KMS-11 (cell line): ENCODE measurements at regions not wholly inside any gene's neighbourhood (a gene's known extent, or its start where the extent isn't known, plus 50 kb on each side); places are given as distances from the start of the nearest gene placed in this dataset.

Experiments used
- H2AFZ ChIP-seq: fragments of 200-600 bp; sonication (generic); 2 replicates; pipeline ENCODE4 v1.6.1; 2016; ENCODE audit warnings: antibody characterized with exemption, mixed run types, low read depth
- H3K27ac ChIP-seq: fragments of 200-600 bp; sonication (generic); 2 replicates; pipeline ENCODE4 v1.6.1; 2016; ENCODE audit warnings: mild to moderate bottlenecking, mixed run types
- H3K27me3 ChIP-seq: fragments of 200-600 bp; sonication (generic); 2 replicates; pipeline ENCODE4 v1.6.1; 2017; ENCODE audit warnings: mild to moderate bottlenecking, low read depth, mixed run types, moderate library complexity; ENCODE audit not compliant: insufficient read depth
- H3K36me3 ChIP-seq: fragments of 200-600 bp; sonication (generic); 2 replicates; pipeline ENCODE4 v1.6.1; 2017; ENCODE audit warnings: mild to moderate bottlenecking, mixed run types; ENCODE audit not compliant: insufficient read depth
- H3K4me1 ChIP-seq: fragments of 200-600 bp; sonication (generic); 2 replicates; pipeline ENCODE4 v1.6.1; 2016; ENCODE audit warnings: mild to moderate bottlenecking, low read depth, mixed run types; ENCODE audit not compliant: poor library complexity, severe bottlenecking
- H3K4me2 ChIP-seq: fragments of 200-600 bp; sonication (generic); 2 replicates; pipeline ENCODE4 v1.7.0; 2016; ENCODE audit warnings: mild to moderate bottlenecking, mixed run types
- H3K4me3 ChIP-seq: fragments of 200-600 bp; sonication (generic); IDR thresholded peaks from 2 replicates; pipeline ENCODE4 v1.6.1; 2017; ENCODE audit warnings: low read depth, low read length, mixed read lengths; ENCODE audit not compliant: insufficient read depth
- H3K79me2 ChIP-seq: fragments of 200-600 bp; sonication (generic); 2 replicates; pipeline ENCODE4 v1.6.1; 2016; ENCODE audit warnings: low read depth, mixed run types; ENCODE audit not compliant: insufficient read depth
- H3K9ac ChIP-seq: fragments of 200-600 bp; sonication (generic); 2 replicates; pipeline ENCODE4 v1.6.1; 2016; ENCODE audit warnings: mild to moderate bottlenecking, mixed run types
- H4K20me1 ChIP-seq: fragments of 200-600 bp; sonication (generic); 2 replicates; pipeline ENCODE4 v1.6.1; 2016; ENCODE audit warnings: mild to moderate bottlenecking, mixed run types; ENCODE audit not compliant: insufficient read depth
- TF ChIP-seq, protein P1 (sequence below): fragments of 200-600 bp; sonication (generic); conservative IDR thresholded peaks from 2 replicates; pipeline ENCODE4 v1.6.1; 2017; ENCODE audit warnings: low read depth, mild to moderate bottlenecking, antibody characterized with exemption, low read length, moderate library complexity, mixed read lengths

DNA sequence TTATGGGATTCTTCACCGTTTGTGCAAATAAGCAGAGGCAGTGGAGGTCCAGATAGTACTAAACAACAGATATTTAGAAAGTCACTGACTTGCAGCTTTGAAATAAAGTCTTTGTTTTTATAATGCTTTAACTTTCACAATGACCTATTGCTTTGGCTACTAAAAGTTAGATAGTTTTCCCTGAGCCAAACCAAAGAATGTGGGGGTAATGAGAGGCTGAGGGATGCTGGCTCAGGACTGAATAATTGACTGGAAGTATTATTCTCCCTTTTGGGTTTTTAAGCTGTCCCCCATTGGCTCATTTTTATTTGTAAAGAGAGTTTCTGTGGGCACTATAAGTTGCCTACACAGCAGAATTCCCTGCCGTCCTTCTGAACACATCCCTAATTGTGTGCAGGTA is 99.2 kb upstream of the ACTBL2 start:
- no peak overlapping the region for H3K27ac ChIP-seq
- no peaks in the 10 kb centered on the region for H3K36me3 ChIP-seq
- no peak overlapping the region for H3K9ac ChIP-seq
- H3K27me3 ChIP-seq: no peaks in the 10 kb centered on the region
- TF ChIP-seq, protein P1, sequence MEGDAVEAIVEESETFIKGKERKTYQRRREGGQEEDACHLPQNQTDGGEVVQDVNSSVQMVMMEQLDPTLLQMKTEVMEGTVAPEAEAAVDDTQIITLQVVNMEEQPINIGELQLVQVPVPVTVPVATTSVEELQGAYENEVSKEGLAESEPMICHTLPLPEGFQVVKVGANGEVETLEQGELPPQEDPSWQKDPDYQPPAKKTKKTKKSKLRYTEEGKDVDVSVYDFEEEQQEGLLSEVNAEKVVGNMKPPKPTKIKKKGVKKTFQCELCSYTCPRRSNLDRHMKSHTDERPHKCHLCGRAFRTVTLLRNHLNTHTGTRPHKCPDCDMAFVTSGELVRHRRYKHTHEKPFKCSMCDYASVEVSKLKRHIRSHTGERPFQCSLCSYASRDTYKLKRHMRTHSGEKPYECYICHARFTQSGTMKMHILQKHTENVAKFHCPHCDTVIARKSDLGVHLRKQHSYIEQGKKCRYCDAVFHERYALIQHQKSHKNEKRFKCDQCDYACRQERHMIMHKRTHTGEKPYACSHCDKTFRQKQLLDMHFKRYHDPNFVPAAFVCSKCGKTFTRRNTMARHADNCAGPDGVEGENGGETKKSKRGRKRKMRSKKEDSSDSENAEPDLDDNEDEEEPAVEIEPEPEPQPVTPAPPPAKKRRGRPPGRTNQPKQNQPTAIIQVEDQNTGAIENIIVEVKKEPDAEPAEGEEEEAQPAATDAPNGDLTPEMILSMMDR: no peak
- no peak overlapping the region for H3K4me3 ChIP-seq
- H3K79me2 ChIP-seq: no peaks in the 10 kb centered on the region
- no peaks in the 10 kb centered on the region for H3K4me1 ChIP-seq
- H2AFZ ChIP-seq: no peak overlapping the region
- no peak overlapping the region for H3K4me2 ChIP-seq
- H4K20me1 ChIP-seq: no peaks in the 10 kb centered on the region

DNA sequence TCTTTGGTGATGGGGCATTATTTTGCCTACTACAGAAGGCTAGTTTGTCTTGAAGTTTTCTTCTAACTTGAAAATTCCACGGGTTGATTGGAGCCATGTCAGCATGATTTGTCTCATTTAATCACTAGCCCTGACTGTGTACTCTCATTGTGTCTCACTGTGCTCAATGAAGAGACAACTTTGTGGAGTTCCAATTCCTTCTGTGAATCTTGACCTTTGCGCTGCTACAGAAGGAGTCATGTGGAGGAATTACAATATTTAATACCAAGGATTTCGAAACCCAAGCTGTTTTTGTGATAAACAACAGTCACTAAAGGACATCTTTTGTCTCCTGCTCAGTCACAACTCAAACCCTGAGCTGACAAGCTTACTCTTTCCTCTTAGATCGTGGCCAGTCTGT is 98.6 kb upstream of the ACTBL2 start:
- H3K27ac ChIP-seq: no peak overlapping the region
- TF ChIP-seq, protein P1: no peak
- no peaks in the 10 kb centered on the region for H3K79me2 ChIP-seq

DNA sequence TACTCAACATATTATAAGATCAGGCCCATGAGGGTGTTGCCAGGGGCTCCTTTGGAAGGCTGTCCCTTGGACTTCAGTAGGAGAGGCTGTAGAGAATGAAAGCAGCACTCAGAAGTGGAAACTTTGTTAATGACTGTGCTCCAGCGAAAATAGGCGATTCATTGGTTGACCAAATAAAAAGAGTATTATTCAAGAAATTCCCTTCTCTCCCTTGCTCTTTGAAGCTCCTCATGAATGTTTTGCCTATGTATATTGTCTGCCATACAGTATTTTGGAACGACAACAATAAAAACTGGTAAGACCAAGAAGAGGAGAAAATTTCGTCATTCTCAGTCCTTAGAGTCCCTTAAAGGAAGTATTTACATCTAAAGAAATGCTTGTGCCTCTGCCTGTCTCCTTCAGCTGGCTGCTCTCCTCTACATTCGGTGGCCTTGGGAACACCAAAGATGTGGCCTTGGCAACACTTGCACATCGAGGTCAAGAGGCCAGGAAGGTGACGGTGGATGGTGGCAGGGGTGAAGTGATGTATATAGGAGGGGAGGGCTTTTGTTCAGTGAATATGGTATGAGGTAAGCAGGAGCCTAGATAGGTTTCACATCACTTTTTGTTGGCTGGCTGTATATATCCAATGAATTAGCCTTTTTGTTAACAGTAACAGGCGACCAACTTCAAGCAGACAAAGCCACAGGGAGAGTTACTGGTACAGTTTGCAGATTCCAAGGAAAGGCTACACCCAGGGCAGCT is 95.0 kb upstream of the ACTBL2 start:
- Histone ChIP-seq H3K27me3 (no peaks in the 10 kb centered on the region), H3K36me3 (no peaks in the 10 kb centered on the region), H3K4me2 (no peak overlapping the region), H3K9ac (no peak overlapping the region), H3K4me3 (no peak overlapping the region), H3K79me2 (no peaks in the 10 kb centered on the region), H3K4me1 (no peaks in the 10 kb centered on the region), H4K20me1 (no peaks in the 10 kb centered on the region), H2AFZ (no peak overlapping the region), H3K27ac (no peak overlapping the region)
- TF ChIP-seq, protein P1: no peak

More for the DNA sequence above, 98.6 kb upstream of the ACTBL2 start:
- Histone ChIP-seq H3K9ac (no peak overlapping the region), H4K20me1 (no peaks in the 10 kb centered on the region), H2AFZ (no peak overlapping the region), H3K4me1 (no peaks in the 10 kb centered on the region), H3K27me3 (no peaks in the 10 kb centered on the region), H3K4me3 (no peak overlapping the region), H3K4me2 (no peak overlapping the region), H3K36me3 (no peaks in the 10 kb centered on the region)

DNA sequence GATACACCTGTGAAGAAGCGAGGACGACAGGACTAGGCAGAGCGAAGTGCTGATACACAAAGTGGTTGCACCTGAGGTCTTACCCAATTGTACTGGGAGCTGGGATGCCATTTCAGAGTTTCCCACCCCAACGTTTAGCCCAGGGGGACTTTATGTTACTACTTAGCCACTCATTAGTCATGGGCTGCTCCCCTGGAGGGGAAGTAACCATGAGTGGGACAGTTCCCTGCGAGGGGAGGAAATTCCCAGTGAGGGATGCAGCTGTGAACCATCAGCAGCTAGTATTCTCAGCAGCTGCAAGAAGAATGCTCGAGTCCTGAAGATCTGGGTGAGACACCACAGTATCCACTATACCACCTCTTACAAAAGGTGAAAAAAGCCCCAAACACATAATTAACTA is 93.7 kb upstream of the ACTBL2 start:
- H3K27ac ChIP-seq: no peak overlapping the region
- H2AFZ ChIP-seq: no peak overlapping the region
- H3K4me2 ChIP-seq: no peak overlapping the region
- H3K9ac ChIP-seq: no peak overlapping the region
- no peaks in the 10 kb centered on the region for H3K4me1 ChIP-seq
- TF ChIP-seq, protein P1: no peak
- H3K4me3 ChIP-seq: no peak overlapping the region
- H3K36me3 ChIP-seq: no peaks in the 10 kb centered on the region
- H3K79me2 ChIP-seq: no peaks in the 10 kb centered on the region
- H3K27me3 ChIP-seq: no peaks in the 10 kb centered on the region
- H4K20me1 ChIP-seq: no peaks in the 10 kb centered on the region
